Activated CD4-positive, alpha-beta T cell treated with anti-CD3 and anti-CD28 coated beads, Interleukin-2, Interleukin-6, amounts not matched to agents 100 ng/mL and 50 ng/mL, durations not matched to agents 16 hours and 8 hours (primary cell): ENCODE measurements at regions not wholly inside any gene's neighbourhood (a gene's known extent, or its start where the extent isn't known, plus 50 kb on each side); places are given as distances from the start of the nearest gene placed in this dataset.
"Not testable (repeated sequence)": the region's sequence is repeated elsewhere in the genome, so short reads cannot be mapped to it uniquely, and the experiment has no call there.

ENCODE experiments used
- DNase-seq: peaks from one replicate; pipeline ENCODE4 v3.0.0-alpha.2; 2020

- no peak for DNase-seq
Measured at GRCh38 chr18:37874721-37875120, 309.1 kb upstream of the CELF4 start.

- DNase-seq = no peak
Measured at GRCh38 chr18:37873416-37873815, 307.8 kb upstream of the CELF4 start.

- DNase-seq = no peak
Measured at GRCh38 chr18:37872562-37872961, 307.0 kb upstream of the CELF4 start.

GRCh38 chr18:37871561-37871960, 306.0 kb upstream of the CELF4 start:
- no peak for DNase-seq

GRCh38 chr18:37869051-37869450, 303.5 kb upstream of the CELF4 start:
- no peak for DNase-seq

GRCh38 chr18:37864122-37864521, 298.5 kb upstream of the CELF4 start:
- DNase-seq = no peak

GRCh38 chr18:37861981-37862380, 296.4 kb upstream of the CELF4 start:
- DNase-seq = no peak

- no peak for DNase-seq
Measured at GRCh38 chr18:37854396-37854795, 288.8 kb upstream of the CELF4 start.

GRCh38 chr18:37853706-37854105, 288.1 kb upstream of the CELF4 start:
- DNase-seq = no peak

GRCh38 chr18:37852464-37852863, 286.9 kb upstream of the CELF4 start:
- DNase-seq = no peak

- DNase-seq = no peak
Measured at GRCh38 chr18:37847544-37847943, 281.9 kb upstream of the CELF4 start.

- no peak for DNase-seq
Measured at GRCh38 chr18:37846996-37847395, 281.4 kb upstream of the CELF4 start.

GRCh38 chr18:37845498-37845897, 279.9 kb upstream of the CELF4 start:
- no peak for DNase-seq

- no peak for DNase-seq
Measured at GRCh38 chr18:37844209-37844970, 278.8 kb upstream of the CELF4 start.

- DNase-seq = no peak
Measured at GRCh38 chr18:37838083-37838482, 272.5 kb upstream of the CELF4 start.

GRCh38 chr18:37836071-37836970, 270.7 kb upstream of the CELF4 start:
- no peak for DNase-seq

- not testable (repeated sequence) for DNase-seq
Measured at GRCh38 chr18:37832010-37832695, 266.6 kb upstream of the CELF4 start.

GRCh38 chr18:37812961-37813360, 247.4 kb upstream of the CELF4 start:
- no peak for DNase-seq

GRCh38 chr18:37805773-37806404, 240.3 kb upstream of the CELF4 start:
- DNase-seq = no peak

GRCh38 chr18:37796823-37797349, 231.3 kb upstream of the CELF4 start:
- no peak for DNase-seq

GRCh38 chr18:37787452-37787851, 221.9 kb upstream of the CELF4 start:
- no peak for DNase-seq

- DNase-seq = no peak
Measured at GRCh38 chr18:37783771-37784170, 218.2 kb upstream of the CELF4 start.

GRCh38 chr18:37779220-37779619, 213.6 kb upstream of the CELF4 start:
- DNase-seq = no peak
